ENCODE measurements at regions not wholly inside any gene's neighbourhood (a gene's known extent, or its start where the extent isn't known, plus 50 kb on each side); places are given as distances from the start of the nearest gene placed in this dataset.

- TF ChIP-seq, protein P1, sequence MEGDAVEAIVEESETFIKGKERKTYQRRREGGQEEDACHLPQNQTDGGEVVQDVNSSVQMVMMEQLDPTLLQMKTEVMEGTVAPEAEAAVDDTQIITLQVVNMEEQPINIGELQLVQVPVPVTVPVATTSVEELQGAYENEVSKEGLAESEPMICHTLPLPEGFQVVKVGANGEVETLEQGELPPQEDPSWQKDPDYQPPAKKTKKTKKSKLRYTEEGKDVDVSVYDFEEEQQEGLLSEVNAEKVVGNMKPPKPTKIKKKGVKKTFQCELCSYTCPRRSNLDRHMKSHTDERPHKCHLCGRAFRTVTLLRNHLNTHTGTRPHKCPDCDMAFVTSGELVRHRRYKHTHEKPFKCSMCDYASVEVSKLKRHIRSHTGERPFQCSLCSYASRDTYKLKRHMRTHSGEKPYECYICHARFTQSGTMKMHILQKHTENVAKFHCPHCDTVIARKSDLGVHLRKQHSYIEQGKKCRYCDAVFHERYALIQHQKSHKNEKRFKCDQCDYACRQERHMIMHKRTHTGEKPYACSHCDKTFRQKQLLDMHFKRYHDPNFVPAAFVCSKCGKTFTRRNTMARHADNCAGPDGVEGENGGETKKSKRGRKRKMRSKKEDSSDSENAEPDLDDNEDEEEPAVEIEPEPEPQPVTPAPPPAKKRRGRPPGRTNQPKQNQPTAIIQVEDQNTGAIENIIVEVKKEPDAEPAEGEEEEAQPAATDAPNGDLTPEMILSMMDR (conservative IDR thresholded peaks at IDR 0.05; ENCODE audit: low read depth, low read length) = no peak
- TF ChIP-seq FOS (IDR thresholded peaks at IDR 0.05; ENCODE audit: low read depth, low read length) = no peak
- TF ChIP-seq RCOR1 (IDR thresholded peaks at IDR 0.05; ENCODE audit: insufficient replicate concordance, low read length) = no peak
- no peak for TF ChIP-seq RFX5 (IDR thresholded peaks at IDR 0.05; ENCODE audit: low read depth, low read length)
- TF ChIP-seq CEBPB (IDR thresholded peaks at IDR 0.05; ENCODE audit: low read depth, low read length) = no peak
- no peak for TF ChIP-seq MAZ (IDR thresholded peaks at IDR 0.05; ENCODE audit: borderline replicate concordance, low read depth, low read length)
- no peak for TF ChIP-seq POLR2A (IDR thresholded peaks at IDR 0.05; ENCODE audit: low read depth, low read length)
- no peak for TF ChIP-seq MXI1 (IDR thresholded peaks at IDR 0.05; ENCODE audit: borderline replicate concordance, low read depth, low read length)
- TF ChIP-seq MAFK (IDR thresholded peaks at IDR 0.05; ENCODE audit: low read depth, low read length) = no peak
- TF ChIP-seq SMC3 (IDR thresholded peaks at IDR 0.05; ENCODE audit: low read depth, low read length) = no peak
- no peak for TF ChIP-seq NFE2L2 (IDR thresholded peaks at IDR 0.05; ENCODE audit: low read depth, low read length)
- TF ChIP-seq ELK1 (IDR thresholded peaks at IDR 0.05; ENCODE audit: borderline replicate concordance, low read depth, low read length) = no peak
Observed at GRCh38 chr2:23169896-23170295, 215.1 kb upstream of the KLHL29 start.

All from IMR-90 (cell line).